ENCODE measurements at regions not wholly inside any gene's neighbourhood (a gene's known extent, or its start where the extent isn't known, plus 50 kb on each side); places are given as distances from the start of the nearest gene placed in this dataset.

GRCh38 chr11:70772950-70773349 is 374.6 kb downstream of the CTTN start:
- no peak for DNase-seq (ENCODE audit: low spot score)
- WGBS, result 91% methylated on average over 8 of the region's 8 CpGs

More at GRCh38 chr11:70772950-70773349, 374.6 kb downstream of the CTTN start:
- TF ChIP-seq YY1 (IDR thresholded peaks at IDR 0.05) (no peak), SP1 (IDR thresholded peaks at IDR 0.05) (no peak), TAF1 (conservative IDR thresholded peaks at IDR 0.05) (no peak), EGR1 (IDR thresholded peaks at IDR 0.05; ENCODE audit: low read depth in 2 of 2) (no peak), HNF4A (conservative IDR thresholded peaks at IDR 0.05) (no peak), REST (IDR thresholded peaks at IDR 0.05) (no peak), CTCF (IDR thresholded peaks at IDR 0.05; ENCODE audit: low read depth, low read length, missing input control) (no peak), GABPA (IDR thresholded peaks at IDR 0.05 in 1 of 2, conservative IDR thresholded peaks at IDR 0.05 in 1 of 2) (no peak), JUND (IDR thresholded peaks at IDR 0.05) (no peak), HNF4G (IDR thresholded peaks at IDR 0.05) (no peak), NR2F2 (IDR thresholded peaks at IDR 0.05) (no peak), ATF3 (IDR thresholded peaks at IDR 0.05) (no peak), ZBTB33 (IDR thresholded peaks at IDR 0.05) (no peak), FOXA1 (IDR thresholded peaks at IDR 0.05) (no peak), MAX (IDR thresholded peaks at IDR 0.05) (no peak)
- no peak overlapping the region for H3K9ac ChIP-seq (ENCODE audit: low read depth in 1 of 2, low read length in 2 of 2)
- no peak overlapping the region for H3K27ac ChIP-seq (ENCODE audit: low read depth in 1 of 2, low read length in 2 of 2)
- no peaks in the 10 kb centered on the region for H3K27me3 ChIP-seq (ENCODE audit: control insufficient read depth in 4 of 4, insufficient read depth in 4 of 4, low read length in 3 of 4)
- H3K4me1 ChIP-seq (ENCODE audit: control insufficient read depth in 4 of 4, insufficient read depth in 4 of 4, low read length in 3 of 4), result no peaks in the 10 kb centered on the region
- no peak overlapping the region for H3K4me3 ChIP-seq (ENCODE audit: low read depth in 1 of 3, low read length in 3 of 3)
- H3K9me3 ChIP-seq (ENCODE audit: control insufficient read depth in 4 of 4, low read length in 3 of 4), result no peaks in the 10 kb centered on the region
- no peaks in the 10 kb centered on the region for H3K36me3 ChIP-seq (ENCODE audit: control insufficient read depth in 4 of 4, insufficient read depth in 3 of 4, low read depth in 1 of 4, low read length in 3 of 4)

Data from liver (tissue), 8 donors.